NCI-H2107 treated with DMSO at 0.1 percent for 48 hours (cell line): ENCODE measurements at regions not wholly inside any gene's neighbourhood (a gene's known extent, or its start where the extent isn't known, plus 50 kb on each side); places are given as distances from the start of the nearest gene placed in this dataset.
A peak's percentile ranks its signal among the peaks of the same experiment; 100 is the strongest.

Experiments used
- DNase-seq: peaks from one replicate; lab custom pipeline; 2025; ENCODE audit not compliant: unreplicated experiment; lab: John Stamatoyannopoulos, UW

DNA sequence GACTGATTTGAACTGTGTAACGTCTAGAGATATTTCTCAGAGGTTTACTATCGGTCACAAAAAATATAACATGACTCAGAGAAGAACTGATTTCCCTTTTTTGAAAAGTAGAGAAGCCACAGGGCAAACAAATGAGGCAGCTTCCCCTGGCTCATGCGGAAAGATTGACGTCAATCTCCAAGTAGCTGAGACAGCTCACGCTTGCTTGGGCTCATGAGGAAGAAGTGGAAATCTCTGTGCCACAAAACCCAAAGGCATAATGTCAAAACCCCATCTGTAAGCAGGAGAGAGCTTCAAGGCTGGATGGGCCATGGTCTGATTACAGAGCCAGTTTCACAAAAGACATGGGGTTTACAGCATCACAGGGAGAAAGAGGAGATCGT is 188.1 kb downstream of the ARL4C start:
- no peak for DNase-seq

GRCh38 chr2:234308073-234308812 is 188.6 kb downstream of the ARL4C start:
- DNase-seq: no peak

GRCh38 chr2:234307322-234307961 is 189.4 kb downstream of the ARL4C start:
- DNase-seq: no peak

DNA sequence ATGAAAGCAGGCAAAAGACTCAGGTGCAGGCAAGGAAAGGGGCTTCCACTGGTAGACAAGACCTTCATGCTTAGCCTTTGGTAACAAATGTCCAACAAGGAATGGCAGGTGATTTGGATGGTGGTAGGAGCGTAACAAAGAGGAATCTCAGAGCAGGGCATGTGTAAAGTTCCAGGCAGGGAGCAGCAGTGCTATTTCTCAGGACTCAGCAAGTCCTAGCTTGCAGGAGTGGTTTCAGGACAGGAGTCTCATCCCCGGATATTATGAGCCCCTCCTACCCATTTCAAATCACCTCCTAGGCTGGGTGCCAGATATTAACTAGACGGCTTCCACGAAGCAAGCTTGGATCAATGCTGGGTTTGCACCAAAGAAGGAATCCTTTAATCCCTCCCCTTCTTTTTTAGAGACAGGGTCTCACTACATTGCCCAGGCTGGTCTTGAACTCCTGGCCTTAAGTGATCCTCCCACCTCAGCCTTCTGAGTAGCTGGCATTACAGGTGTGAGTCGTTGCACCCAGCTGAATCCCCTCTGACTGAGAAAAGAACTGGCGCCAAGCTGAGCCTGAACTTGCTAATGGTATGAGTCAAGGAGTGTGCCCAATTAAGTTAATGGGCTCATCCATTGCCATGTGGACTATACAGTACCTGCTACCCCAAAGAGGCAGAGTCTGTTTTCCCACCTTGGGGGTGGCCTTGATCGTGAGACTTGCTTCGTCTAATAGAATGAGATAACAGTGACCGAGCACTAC is 190.3 kb downstream of the ARL4C start:
- DNase-seq: no peak

DNA sequence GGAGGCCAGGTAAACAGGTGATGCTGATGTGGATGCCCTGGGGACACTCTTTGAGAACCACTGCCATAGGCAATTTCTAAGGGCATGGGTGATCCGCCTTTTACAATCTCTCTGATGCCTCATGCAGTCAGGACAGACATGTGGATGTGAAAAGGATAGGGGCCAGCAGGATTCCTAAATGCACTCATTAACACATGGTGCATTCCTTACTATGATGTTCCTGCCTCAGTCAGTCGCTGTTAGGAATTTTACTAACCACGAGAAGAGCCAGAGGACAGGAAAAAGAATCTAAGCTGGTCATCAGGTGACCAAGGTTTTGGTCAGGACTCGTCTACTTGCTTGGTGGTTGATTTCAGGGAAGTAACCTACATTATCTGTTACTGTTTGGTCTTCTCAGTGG is 191.0 kb downstream of the ARL4C start:
- no peak for DNase-seq

DNA sequence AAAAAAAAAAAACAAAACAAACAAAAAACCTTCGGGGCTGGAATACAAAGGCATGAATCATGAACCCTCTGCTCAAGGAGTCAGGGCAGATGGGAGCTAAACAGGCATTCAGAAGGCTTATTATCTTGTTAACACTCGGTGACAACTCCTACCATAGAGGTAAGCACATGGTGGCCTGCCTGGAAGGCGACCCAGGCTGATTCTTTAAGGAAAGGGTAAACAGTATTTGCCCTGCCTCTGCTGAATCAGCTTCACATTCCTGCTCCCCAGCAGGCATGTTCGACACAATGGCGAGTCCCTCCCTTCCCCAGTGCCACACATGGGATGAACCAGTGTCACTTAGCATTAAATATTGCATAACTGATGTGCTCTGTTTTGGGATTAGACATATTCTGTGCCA is 191.9 kb downstream of the ARL4C start:
- DNase-seq: no peak

DNA sequence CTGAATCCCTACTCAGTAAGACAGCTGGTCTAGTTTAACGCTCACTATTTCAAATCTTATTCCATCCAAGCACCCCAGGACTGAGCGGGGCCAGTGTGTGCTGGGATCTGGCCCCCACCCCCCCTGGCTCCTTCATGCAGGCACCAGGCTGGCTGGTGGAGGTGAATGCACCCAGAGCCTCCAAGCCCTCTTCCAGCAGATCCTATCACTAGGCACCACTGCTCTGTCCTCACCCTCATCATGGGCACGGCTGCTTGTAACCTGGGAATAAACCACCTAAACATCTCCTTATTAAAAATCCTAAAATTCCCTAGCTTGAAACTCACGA is 194.3 kb downstream of the ARL4C start:
- no peak for DNase-seq

GRCh38 chr2:234300932-234301823 is 195.7 kb downstream of the ARL4C start:
- no peak for DNase-seq

DNA sequence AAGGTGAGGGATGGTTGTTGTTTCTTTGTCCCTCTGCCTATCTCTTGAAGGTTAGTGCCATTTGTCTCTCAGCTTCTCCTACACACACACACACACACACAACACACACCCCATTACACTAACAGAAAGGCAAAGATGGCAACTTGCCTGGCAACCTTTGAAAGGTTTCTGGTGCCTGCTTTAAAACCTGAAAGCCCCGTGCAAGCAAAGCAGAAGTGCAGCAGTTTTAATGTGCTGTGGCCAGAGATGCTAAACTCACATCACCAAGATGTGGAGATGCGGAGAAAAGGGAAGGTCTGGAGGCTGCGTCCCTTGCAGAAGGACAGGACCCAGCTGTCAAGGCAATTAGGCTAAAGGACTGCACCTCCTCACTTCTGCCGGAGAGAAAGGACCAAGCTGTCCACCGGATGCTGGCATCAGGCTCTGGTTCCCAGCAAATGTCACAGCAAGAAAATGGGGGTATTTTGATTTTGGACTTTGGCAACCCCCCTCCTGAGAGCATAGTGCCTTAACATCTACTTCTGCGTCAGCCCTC is 196.4 kb downstream of the ARL4C start:
- DNase-seq: no peak

DNA sequence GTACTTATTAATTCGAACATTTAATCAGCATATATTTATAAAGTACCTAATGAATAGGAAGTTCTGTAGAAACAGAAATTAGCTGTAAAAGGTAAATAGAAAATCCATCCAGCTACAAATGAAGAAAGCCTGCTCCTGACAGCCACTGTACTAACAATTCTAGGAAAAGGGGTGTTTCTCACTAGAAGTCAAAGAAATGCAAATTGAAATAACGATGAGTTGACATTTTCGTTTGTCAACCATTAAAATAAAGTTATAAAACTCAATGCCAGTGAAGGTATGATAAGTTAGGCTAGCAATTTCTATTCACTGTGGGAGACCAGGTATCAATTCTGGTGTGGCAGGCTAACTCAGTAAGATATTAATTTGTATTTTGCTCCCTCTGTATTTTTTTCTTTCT is 198.0 kb downstream of the ARL4C start:
- no peak for DNase-seq

DNA sequence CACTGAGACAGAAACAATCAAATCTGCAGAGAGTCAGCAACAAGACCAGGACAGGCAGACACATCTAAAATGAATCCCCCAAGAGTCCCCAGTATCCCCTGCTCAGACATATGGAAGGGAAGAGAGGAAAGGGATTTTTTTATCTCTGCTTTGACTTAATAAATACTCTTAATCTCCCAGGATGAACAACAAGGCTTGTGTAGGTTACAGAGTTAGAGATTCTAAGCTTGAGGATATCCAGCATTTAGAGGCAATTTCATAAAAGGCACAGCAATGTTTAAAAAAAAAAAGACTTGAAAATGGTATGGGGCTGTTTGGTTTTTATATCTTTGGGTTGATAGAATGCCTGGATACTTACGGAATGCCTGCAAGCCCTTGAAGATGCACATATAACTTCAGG is 199.9 kb downstream of the ARL4C start:
- DNase-seq: no peak

- peak; percentile 5 for DNase-seq
These were observed 202.9 kb downstream of the ARL4C start for GRCh38 chr2:234293973-234294372.

DNA sequence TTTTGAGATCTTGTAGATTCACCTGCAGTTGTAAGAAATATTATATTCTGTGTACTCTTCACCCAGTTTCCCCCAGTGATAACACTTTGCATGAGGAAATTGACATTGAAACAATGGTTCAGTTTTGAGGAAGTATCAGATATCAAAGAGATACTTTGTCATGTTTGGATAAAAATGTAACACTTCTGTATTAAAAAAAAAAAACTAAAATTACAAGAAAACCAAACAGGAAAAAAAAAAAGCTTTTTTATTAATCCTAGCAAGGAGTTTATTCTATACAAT is 204.0 kb downstream of the ARL4C start:
- DNase-seq: no peak

DNA sequence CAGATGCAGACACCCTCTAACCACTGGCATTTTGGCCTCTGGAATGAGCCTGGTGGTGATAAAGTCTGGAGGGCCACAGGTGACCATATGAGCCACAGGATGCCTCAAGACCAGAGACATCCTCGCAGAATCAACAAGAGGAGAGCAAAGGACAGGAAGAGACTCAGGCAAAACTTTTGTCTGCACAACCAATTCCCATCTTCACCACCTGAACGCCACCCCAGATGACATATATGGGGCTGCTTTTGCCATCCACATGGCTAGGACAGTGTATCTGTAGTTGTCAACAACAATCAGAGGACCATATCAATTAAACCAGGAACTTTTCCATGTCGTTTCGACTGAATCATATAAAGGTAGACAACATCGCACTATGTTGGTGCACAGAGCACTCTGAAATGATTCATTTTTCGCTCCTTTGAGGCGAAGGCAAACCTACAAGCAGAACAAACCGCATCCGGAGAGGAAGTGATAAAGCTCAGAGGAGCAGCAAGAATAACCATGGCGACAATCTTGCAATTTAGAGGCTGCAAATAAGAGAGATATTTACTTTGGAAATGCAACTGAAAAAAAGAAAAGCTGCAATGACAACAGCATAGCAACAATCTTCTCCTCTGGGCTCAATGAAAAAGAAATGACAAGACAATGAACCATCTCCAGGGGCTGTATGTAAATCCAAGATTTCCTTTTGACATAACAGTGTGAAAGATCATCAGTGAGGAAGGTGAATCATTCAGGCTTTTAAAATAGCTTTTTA is 204.5 kb downstream of the ARL4C start:
- DNase-seq: no peak

DNA sequence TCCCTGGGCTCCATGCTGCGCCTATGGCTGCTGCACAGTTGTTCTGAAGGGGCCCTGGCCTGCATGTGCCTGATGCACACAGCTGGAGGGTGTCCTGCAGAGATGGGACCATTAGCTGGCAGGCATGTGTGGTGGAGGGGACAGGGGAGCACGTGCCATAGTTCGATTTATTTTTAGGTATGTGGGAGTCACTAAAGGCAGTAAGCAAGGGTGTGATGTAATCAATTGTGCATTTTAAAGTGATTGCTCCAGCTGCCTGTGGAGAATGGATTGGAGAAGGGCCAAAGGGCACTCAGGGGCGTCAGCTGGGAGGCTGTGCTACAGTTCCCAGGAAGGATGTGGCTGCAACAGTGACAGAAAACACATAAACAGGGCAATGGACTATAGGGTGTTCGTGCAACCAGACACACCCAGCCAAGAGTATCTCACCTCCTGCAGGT is 205.1 kb downstream of the ARL4C start:
- peak; percentile 76 for DNase-seq

DNA sequence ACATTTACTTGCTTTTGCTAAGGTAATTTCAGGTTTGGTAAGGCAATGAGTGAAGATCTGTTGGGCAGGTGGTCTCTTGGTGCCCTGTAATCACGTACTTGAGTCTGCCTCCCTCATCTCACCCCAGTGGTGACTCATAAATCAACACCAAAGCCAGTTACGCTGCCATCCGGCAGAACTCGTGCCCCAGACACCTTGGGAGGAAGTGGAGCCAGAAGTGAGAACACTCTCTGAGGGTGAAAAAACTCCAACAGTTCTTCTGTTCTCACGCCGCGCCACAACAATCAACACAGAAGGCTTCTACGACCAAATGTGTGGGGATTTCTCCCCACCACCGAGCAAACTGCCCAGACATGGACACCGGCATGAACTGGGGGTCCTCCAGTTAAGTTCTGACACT is 206.2 kb downstream of the ARL4C start:
- DNase-seq: no peak

DNA sequence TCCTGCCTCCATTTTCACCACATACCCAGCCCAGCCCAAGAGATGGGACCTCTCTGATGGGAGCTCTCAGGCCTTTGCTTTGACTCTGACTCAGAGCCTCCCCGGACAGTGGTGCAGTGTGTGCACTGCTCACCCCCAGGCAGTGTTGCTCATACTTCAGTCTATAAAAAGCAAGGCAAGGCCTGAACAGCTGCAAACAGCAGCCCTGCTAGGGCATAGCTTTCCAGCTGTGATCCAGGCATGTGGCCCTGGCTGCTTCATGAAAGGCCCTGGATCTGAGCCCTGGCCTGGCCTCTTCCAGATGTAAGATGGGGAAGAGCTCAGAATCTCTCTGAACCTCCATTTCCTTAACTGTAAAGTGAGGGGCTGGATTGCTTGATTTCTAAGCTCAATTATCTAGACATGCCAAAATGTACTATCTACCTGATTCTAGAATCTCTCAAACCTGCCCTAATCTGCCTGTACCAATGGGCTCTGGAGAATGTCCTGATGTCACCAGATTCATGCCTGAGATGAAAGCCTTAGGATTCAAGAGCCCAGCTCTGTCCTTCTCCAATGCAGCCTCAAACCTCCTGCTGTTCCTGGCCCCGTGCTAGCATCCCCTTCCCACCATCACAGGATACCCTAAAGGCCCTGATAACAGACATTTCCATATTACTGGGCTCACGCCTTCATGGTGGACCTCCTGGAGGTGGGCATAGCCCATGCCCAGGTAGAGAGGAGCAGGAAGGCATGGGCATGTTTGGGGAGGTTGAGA is 206.9 kb downstream of the ARL4C start:
- no peak for DNase-seq

- peak; percentile 55 for DNase-seq
These were observed 207.9 kb downstream of the ARL4C start for GRCh38 chr2:234288974-234289455.

- DNase-seq: no peak
These were observed 209.2 kb downstream of the ARL4C start for GRCh38 chr2:234287650-234288049.

- DNase-seq: no peak
These were observed 209.9 kb downstream of the ARL4C start for GRCh38 chr2:234286956-234287355.
